ENCODE measurements at regions not wholly inside any gene's neighbourhood (a gene's known extent, or its start where the extent isn't known, plus 50 kb on each side); places are given as distances from the start of the nearest gene placed in this dataset.

DNA sequence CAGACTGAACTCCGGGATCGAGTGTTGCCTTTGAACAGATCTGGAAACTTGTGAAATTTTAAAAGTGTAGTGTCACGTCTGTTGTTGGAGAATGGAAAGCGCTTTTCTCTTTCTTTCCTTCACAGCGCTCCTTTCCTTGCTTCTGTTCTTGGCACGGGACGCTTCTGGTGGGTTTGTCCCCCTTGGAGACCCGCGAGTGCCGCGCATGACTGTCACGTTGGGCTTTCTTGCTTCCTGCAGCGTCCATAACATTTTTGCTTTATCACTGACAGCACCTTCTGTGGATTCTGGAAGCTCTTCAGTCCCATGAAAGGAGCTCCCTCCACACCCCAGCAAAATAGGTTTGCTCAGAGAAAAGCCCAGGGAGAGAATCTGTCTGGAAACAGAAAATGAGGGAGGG, 193.0 kb upstream of the TMEM132C start:
- TF ChIP-seq, protein P1, sequence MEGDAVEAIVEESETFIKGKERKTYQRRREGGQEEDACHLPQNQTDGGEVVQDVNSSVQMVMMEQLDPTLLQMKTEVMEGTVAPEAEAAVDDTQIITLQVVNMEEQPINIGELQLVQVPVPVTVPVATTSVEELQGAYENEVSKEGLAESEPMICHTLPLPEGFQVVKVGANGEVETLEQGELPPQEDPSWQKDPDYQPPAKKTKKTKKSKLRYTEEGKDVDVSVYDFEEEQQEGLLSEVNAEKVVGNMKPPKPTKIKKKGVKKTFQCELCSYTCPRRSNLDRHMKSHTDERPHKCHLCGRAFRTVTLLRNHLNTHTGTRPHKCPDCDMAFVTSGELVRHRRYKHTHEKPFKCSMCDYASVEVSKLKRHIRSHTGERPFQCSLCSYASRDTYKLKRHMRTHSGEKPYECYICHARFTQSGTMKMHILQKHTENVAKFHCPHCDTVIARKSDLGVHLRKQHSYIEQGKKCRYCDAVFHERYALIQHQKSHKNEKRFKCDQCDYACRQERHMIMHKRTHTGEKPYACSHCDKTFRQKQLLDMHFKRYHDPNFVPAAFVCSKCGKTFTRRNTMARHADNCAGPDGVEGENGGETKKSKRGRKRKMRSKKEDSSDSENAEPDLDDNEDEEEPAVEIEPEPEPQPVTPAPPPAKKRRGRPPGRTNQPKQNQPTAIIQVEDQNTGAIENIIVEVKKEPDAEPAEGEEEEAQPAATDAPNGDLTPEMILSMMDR (conservative IDR thresholded peaks at IDR 0.05 in 1 of 2, IDR thresholded peaks at IDR 0.05 in 1 of 2; ENCODE audit: extremely low read depth in 1 of 2, insufficient read depth in 1 of 2, low read depth in 1 of 2, low read length in 2 of 2): no peak
- no peak for TF ChIP-seq EZH2 (IDR thresholded peaks at IDR 0.05; ENCODE audit: borderline replicate concordance, low read length)

Data from mammary epithelial cell (primary cell).